IMR-90 (cell line): ENCODE measurements at regions not wholly inside any gene's neighbourhood (a gene's known extent, or its start where the extent isn't known, plus 50 kb on each side); places are given as distances from the start of the nearest gene placed in this dataset.
A peak's percentile ranks its signal among the peaks of the same experiment; 100 is the strongest.

Experiments
- ATAC-seq: fragments of 200-7000 bp; cut with Tn5 transposase; 2 replicates; pipeline ENCODE4 v1.9.1; 2020; ENCODE audit warnings: low read depth, mild to moderate bottlenecking, moderate library complexity
- BruUV-seq: library from RNA; stranded (reverse); fragments of 400-500 nt; replicated peaks from 2 replicates; lab custom pipeline; 2021; lab: Mats Ljungman, UMichigan
- CTCF ChIA-PET: fragments of 300-600 bp; formaldehyde crosslinking; extraction: SDS; loops from one replicate; lab custom pipeline; 2021; ENCODE audit warnings: antibody characterized with exemption; lab: Yijun Ruan, JAX
- POLR2A ChIA-PET: fragments of 300-600 bp; sonication (Branson Sonifier 250); formaldehyde crosslinking; loops from one replicate; lab custom pipeline; 2022; ENCODE audit warnings: antibody characterized with exemption; ENCODE audit not compliant: unreplicated experiment; lab: Charles Lee
- DNase-seq: peaks from one replicate; pipeline ENCODE4 v3.0.0; 2013
- H2AFZ ChIP-seq: replicated peaks from 2 replicates; pipeline ENCODE3; 2013; ENCODE audit warnings: low read length, mild to moderate bottlenecking; ENCODE audit not compliant: poor library complexity
- H2AK5ac ChIP-seq: 2 replicates; pipeline ENCODE4 v1.6.1; 2013; ENCODE audit warnings: low read depth, low read length, inconsistent platforms
- H2AK9ac ChIP-seq: replicated peaks from 2 replicates; pipeline ENCODE3; 2013; ENCODE audit warnings: mild to moderate bottlenecking, low read depth, low read length, moderate library complexity; ENCODE audit not compliant: poor library complexity
- H2BK120ac ChIP-seq: 2 replicates; pipeline ENCODE4 v1.6.1; 2013; ENCODE audit warnings: low read depth, low read length, inconsistent platforms
- H2BK15ac ChIP-seq: 3 replicates; pipeline ENCODE4 v1.6.1; 2013; ENCODE audit warnings: low read depth, low read length, inconsistent platforms
- H2BK20ac ChIP-seq: 2 replicates; pipeline ENCODE4 v1.6.1; 2013; ENCODE audit warnings: low read depth, mild to moderate bottlenecking, inconsistent platforms, low read length, moderate library complexity
- H2BK5ac ChIP-seq: 2 replicates; pipeline ENCODE4 v1.6.1; 2013; ENCODE audit warnings: mild to moderate bottlenecking, low read depth, low read length, inconsistent platforms; ENCODE audit not compliant: poor library complexity, severe bottlenecking
- H3K14ac ChIP-seq: replicated peaks from 2 replicates; pipeline ENCODE4 v1.6.1; 2013; ENCODE audit warnings: low read depth, low read length, inconsistent platforms
- H3K18ac ChIP-seq: 2 replicates; pipeline ENCODE4 v1.6.1; 2013; ENCODE audit warnings: low read depth, low read length, control low read depth
- H3K23ac ChIP-seq: 2 replicates; pipeline ENCODE4 v1.6.1; 2013; ENCODE audit warnings: low read depth, low read length, inconsistent platforms
- H3K27ac ChIP-seq: 2 replicates; pipeline ENCODE4 v1.5.1; 2013; ENCODE audit warnings: mild to moderate bottlenecking, control low read depth, low read length; ENCODE audit not compliant: insufficient read depth
- H3K27me3 ChIP-seq: 2 replicates; pipeline ENCODE4 v1.6.1; 2013; ENCODE audit warnings: low read length; ENCODE audit not compliant: control insufficient read depth, insufficient read depth
- H3K36me3 ChIP-seq: 2 replicates; pipeline ENCODE4 v1.6.1; 2013; ENCODE audit warnings: low read length, mixed read lengths; ENCODE audit not compliant: control insufficient read depth, insufficient read depth
- H3K4ac ChIP-seq: 2 replicates; pipeline ENCODE4 v1.6.1; 2013; ENCODE audit warnings: low read depth, low read length, inconsistent platforms
- H3K4me1 ChIP-seq: 2 replicates; pipeline ENCODE4 v1.6.1; 2013; ENCODE audit warnings: low read length, mixed read lengths; ENCODE audit not compliant: control insufficient read depth, insufficient read depth
- H3K4me2 ChIP-seq: 2 replicates; pipeline ENCODE4 v1.6.1; 2013; ENCODE audit warnings: low read depth, mild to moderate bottlenecking, control low read depth, low read length, moderate library complexity
- H3K4me3 ChIP-seq: 2 replicates; pipeline ENCODE4 v1.5.1; 2013; ENCODE audit warnings: low read depth, mild to moderate bottlenecking, control low read depth, low read length, moderate library complexity; ENCODE audit not compliant: insufficient read depth
- H3K56ac ChIP-seq: 2 replicates; pipeline ENCODE4 v1.6.1; 2013; ENCODE audit warnings: low read length, inconsistent platforms; ENCODE audit not compliant: insufficient read depth; ENCODE audit errors: extremely low read depth
- H3K79me1 ChIP-seq, 2 experiments: 2 replicates each; pipeline ENCODE4 v1.6.1; 2013; ENCODE audit warnings: low read length in 2 of 2, inconsistent platforms in 1 of 2, low read depth in 1 of 2
- H3K9ac ChIP-seq: 2 replicates; pipeline ENCODE4 v1.6.1; 2013; ENCODE audit warnings: low read depth, low read length, control low read depth
- H3K9me1 ChIP-seq: 2 replicates; pipeline ENCODE4 v1.6.1; 2013; ENCODE audit warnings: low read length, inconsistent platforms; ENCODE audit not compliant: insufficient read depth
- H3K9me3 ChIP-seq: 2 replicates; pipeline ENCODE4 v1.6.1; 2013; ENCODE audit warnings: low read length; ENCODE audit not compliant: control insufficient read depth, insufficient read depth
- H4K20me1 ChIP-seq: 2 replicates; pipeline ENCODE4 v1.6.1; 2013; ENCODE audit warnings: low read length, inconsistent platforms; ENCODE audit not compliant: insufficient read depth
- H4K5ac ChIP-seq: 2 replicates; pipeline ENCODE4 v1.6.1; 2013; ENCODE audit warnings: mild to moderate bottlenecking, low read depth, low read length, control low read depth
- H4K8ac ChIP-seq, 2 experiments: 2 replicates each; pipeline ENCODE4 v1.6.1; 2013; ENCODE audit warnings: low read depth in 2 of 2, low read length in 2 of 2, control low read depth in 1 of 2, inconsistent platforms in 1 of 2
- H4K91ac ChIP-seq: 2 replicates; pipeline ENCODE4 v1.6.1; 2013; ENCODE audit warnings: low read depth, low read length, inconsistent platforms; ENCODE audit not compliant: insufficient read depth
- FOS ChIP-seq: fragments of 150-350 bp; IDR thresholded peaks from 2 replicates; pipeline ENCODE4 v1.6.1; 2016; ENCODE audit warnings: low read depth, low read length
- POLR2A ChIP-seq: IDR thresholded peaks from 2 replicates; pipeline ENCODE4 v1.6.1; 2012; ENCODE audit warnings: mild to moderate bottlenecking, low read depth, low read length
- WGBS, 2 experiments: methylation state at CpG; one replicate each; pipeline versions ENCODE4 v1.1.5 to v1.1.7; 2013; ENCODE audit warnings: missing lambda C conversion rate in 2 of 2; ENCODE audit not compliant: insufficient read length in 1 of 2; ENCODE audit errors: extremely low coverage in 2 of 2; 5-methylcytosine and 5-hydroxymethylcytosine counted together
- dilution Hi-C: fragments of 300-500 bp; cut with HindIII; formaldehyde crosslinking; loops from one replicate; pipeline ENCODE4 v1.14.3; 2018; ENCODE audit warnings: low sequenced_read_pairs; ENCODE audit not compliant: unreplicated experiment
- in situ Hi-C: fragments of 300-500 bp; cut with MboI; formaldehyde crosslinking; loops from 3 replicates; pipeline ENCODE4 v1.14.3; 2019; ENCODE audit warnings: low sequenced_read_pairs, inconsistent platforms, mixed read lengths
- intact Hi-C: fragments of 100-400 bp; cut with micrococcal nuclease; formaldehyde crosslinking; loops from 2 replicates; pipeline ENCODE4 v1.10.0; 2022

DNA sequence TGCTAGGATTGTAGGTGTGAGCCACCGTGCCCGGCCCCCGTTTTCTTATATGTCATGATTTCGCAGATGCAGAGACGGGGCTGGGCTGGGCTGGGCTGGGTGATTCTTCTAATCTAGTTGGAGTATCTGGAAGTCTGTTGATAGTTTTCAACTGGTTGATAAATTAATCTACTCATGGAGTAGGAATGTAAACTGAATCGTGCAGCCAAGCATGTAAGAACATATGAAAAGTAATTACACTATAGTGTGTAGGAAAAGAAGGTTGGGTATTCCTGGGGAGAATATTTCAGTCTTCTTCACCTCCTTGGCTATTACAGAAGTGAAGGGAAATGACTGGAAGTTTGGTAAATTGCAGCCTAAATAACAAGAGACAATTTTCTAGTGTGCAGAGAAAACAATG, 82.6 kb upstream of the MAGI1 start:
- ATAC-seq (peak; percentile 90), DNase-seq (peak; percentile 88)
- in situ Hi-C loops (no loop called here), dilution Hi-C loops (no loop called here), intact Hi-C loops (no loop called here)
- H3K27ac ChIP-seq: no peak overlapping the region
- H4K8ac ChIP-seq: peak overlapping the region in 1 of 2 experiments; percentile 28; a peak in 1 of 4 replicates
- H3K36me3 ChIP-seq: no peaks in the 10 kb centered on the region; the same call in 1 of the 2 replicates
- WGBS, 2 experiments: no CpG with 5 or more reads among the region's 6 CpGs
- H2BK5ac ChIP-seq: peak overlapping the region; percentile 62
- H3K27me3 ChIP-seq: no peaks in the 10 kb centered on the region
- peak overlapping the region; percentile 7; the same call in 1 of the 2 replicates for H3K56ac ChIP-seq
- no peak overlapping the region for H2AK9ac ChIP-seq
- no peak overlapping the region; the same call in 1 of the 2 replicates for H3K14ac ChIP-seq
- no peak overlapping the region for H2AFZ ChIP-seq
- no peak overlapping the region; the same call in 1 of the 2 replicates for H3K9ac ChIP-seq
- peak overlapping the region; percentile 27; the same call in 1 of the 3 replicates for H2BK15ac ChIP-seq
- no peaks in the 10 kb centered on the region for H3K9me3 ChIP-seq
- no TSS peak for BruUV-seq
- ChIA-PET CTCF (no interaction called here), POLR2A (no interaction called here)
- TF ChIP-seq POLR2A: no peak
- TF ChIP-seq FOS: peak; percentile 18; the same call in 1 of the 2 replicates
- peak overlapping the region; percentile 77 for H2BK120ac ChIP-seq
- peak overlapping the region; percentile 32; the same call in 1 of the 2 replicates for H3K18ac ChIP-seq
- peak overlapping the region; percentile 57; the same call in 1 of the 2 replicates for H3K4me2 ChIP-seq
- H4K5ac ChIP-seq: peak overlapping the region; percentile 12; the same call in 1 of the 2 replicates
- 0 out of 2 replicates have a peak, but pooled peaks cover 2% of the 10 kb centered on the region for H3K9me1 ChIP-seq
- H3K4ac ChIP-seq: peak overlapping the region; percentile 19
- peak overlapping the region; percentile 38; the same call in 1 of the 2 replicates for H2BK20ac ChIP-seq
- no peaks in the 10 kb centered on the region for H3K79me1 ChIP-seq
- no peak overlapping the region for H3K4me3 ChIP-seq
- peaks cover 9% of the 10 kb centered on the region for H3K4me1 ChIP-seq
- H3K23ac ChIP-seq: 0 out of 2 replicates have a peak overlapping the region, but pooled peaks have one; percentile 7
- no peaks in the 10 kb centered on the region; the same call in 1 of the 2 replicates for H4K20me1 ChIP-seq
- H2AK5ac ChIP-seq: no peak overlapping the region
- 0 out of 2 replicates have a peak overlapping the region, but pooled peaks have one; percentile 26 for H4K91ac ChIP-seq
